HG02870 (cell line): ENCODE measurements at regions not wholly inside any gene's neighbourhood (a gene's known extent, or its start where the extent isn't known, plus 50 kb on each side); places are given as distances from the start of the nearest gene placed in this dataset.

Experiments
- ATAC-seq: cut with Tn5 transposase; IDR thresholded peaks from one replicate; pipeline ENCODE4 v1.9.1; 2021; ENCODE audit warnings: mild to moderate bottlenecking, moderate library complexity; ENCODE audit not compliant: unreplicated experiment

GRCh38 chr5:129322968-129323367 lies 137.1 kb upstream of the ADAMTS19 start:
- ATAC-seq = no peak

- ATAC-seq = no peak
Measured at GRCh38 chr5:129341306-129341705, 118.8 kb upstream of the ADAMTS19 start.

DNA sequence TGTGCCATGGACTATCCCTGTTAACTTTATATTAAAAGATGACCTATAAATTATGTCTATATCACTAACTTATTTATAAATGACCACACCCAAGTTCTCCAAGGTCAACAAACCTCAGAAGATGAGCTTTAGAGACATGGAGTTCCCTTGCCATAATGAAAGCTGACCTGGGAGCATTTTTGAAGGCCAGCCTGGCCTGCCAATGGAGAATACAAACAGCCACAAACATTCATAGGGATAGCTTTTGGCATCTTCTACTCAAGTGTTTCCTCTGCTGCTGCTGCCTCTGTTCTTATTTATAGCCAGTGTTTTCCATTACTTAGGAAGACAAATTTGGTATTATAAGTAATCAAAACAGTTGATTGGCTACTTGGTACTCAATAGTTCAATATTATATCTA lies 117.3 kb upstream of the ADAMTS19 start:
- no peak for ATAC-seq

GRCh38 chr5:129345213-129345924 lies 114.7 kb upstream of the ADAMTS19 start:
- ATAC-seq = no peak

DNA sequence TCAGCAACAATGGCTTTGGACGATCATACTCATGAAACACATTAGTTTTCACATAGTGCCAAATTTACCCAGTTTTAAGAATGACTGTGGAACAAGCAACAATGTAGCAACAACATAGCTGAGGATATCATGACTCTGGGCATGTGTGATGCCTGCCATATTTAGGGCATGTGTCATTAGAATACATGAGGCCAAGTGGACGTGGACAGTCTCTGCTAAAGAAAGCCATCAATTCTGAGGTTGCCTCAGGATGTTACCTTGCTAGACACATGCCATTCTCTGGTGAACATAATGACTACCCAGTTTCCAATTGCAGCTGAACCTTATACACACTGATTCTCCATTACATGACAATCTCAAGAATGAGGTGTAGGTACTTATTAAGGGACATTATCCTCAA lies 103.3 kb upstream of the ADAMTS19 start:
- ATAC-seq = no peak

- ATAC-seq = no peak
Measured at GRCh38 chr5:129358069-129358468, 102.0 kb upstream of the ADAMTS19 start.

- ATAC-seq = no peak
Measured at GRCh38 chr5:129359450-129359849, 100.6 kb upstream of the ADAMTS19 start.

DNA sequence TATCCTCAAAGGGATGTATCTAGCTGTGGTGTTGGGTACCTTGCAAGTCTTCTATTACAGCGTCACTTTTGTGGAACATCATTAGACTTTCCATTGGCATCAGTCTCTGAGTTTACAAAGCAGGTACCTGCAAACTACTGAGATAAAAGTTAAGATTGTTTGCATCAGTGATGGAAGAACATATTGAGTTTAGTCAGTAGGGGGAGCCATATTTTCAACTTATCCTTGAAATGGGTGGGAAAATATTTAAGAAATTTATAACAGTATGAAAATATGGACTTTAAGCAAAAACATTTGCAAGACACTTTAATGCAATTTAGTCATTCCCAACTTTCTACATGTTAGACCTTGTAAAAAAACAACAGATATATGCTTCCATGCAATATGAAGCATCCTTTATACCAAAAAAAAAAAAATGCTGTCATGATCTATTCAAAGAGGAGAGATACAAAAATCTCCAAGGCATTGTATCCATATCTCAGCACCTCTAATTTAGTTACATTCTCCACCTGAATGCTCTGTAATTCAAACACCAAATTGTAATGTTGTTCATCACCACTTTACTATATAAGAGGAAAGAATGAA lies 98.6 kb upstream of the ADAMTS19 start:
- ATAC-seq = no peak

DNA sequence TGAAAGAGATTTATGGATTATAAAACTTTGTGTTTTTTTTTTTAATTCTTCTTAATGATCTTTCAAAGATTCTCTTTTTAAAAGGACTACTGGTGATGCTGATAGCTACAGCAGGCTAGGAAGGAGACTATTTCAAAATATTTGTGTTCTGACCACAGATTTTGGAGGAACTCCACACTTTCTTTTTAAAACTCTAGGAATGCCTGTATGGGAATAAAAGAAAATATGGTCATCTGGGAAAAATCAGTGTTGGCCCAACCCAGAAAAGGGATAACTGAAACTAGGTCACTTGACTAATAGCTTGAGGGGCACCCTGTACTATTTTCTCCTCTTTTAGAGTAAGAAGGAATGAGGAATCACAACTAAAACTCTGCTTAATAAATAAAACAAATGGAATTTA lies 97.6 kb upstream of the ADAMTS19 start:
- no peak for ATAC-seq

GRCh38 chr5:129363991-129364390 lies 96.1 kb upstream of the ADAMTS19 start:
- no peak for ATAC-seq

GRCh38 chr5:129367883-129368282 lies 92.2 kb upstream of the ADAMTS19 start:
- ATAC-seq = no peak

DNA sequence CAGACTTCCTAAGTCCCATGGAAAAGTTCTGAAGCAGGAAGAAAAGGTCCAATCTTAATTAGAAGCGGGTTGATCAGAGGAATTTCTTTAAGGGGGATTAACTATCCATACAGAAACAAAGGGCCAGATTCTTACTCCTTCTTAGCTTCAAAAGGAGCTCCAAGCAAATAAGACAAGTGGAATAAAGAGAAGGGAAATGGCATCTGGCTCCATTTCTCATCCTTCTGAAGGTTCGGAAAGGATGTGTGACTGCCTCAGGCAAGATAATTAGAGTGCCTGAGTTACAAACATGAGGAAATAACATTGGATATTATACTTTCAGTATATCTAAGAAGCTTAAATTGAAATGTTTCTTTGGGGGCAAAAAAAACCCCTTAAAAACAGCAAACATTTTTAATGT lies 88.1 kb upstream of the ADAMTS19 start:
- no peak for ATAC-seq

DNA sequence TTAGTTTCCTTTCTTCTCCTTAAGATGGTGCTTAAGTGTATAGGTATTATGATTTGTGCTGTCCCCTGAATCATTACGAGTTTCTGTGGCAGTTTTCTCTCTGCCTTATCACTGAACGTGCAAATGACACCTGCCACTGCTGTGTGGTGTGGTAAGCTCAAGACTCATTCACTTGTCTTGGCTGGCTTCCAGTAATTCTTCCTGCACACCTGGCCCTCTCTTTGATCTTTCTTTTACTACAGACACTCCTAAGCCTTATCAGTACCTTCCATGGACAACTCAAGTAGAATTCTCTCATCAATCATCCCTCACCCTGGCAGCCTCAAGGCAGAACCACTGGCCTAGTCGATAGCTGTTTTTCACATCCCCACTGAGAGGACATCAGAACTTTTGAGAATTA lies 82.6 kb upstream of the ADAMTS19 start:
- no peak for ATAC-seq

GRCh38 chr5:129378961-129379360 lies 81.1 kb upstream of the ADAMTS19 start:
- no peak for ATAC-seq

GRCh38 chr5:129379406-129379805 lies 80.7 kb upstream of the ADAMTS19 start:
- no peak for ATAC-seq

DNA sequence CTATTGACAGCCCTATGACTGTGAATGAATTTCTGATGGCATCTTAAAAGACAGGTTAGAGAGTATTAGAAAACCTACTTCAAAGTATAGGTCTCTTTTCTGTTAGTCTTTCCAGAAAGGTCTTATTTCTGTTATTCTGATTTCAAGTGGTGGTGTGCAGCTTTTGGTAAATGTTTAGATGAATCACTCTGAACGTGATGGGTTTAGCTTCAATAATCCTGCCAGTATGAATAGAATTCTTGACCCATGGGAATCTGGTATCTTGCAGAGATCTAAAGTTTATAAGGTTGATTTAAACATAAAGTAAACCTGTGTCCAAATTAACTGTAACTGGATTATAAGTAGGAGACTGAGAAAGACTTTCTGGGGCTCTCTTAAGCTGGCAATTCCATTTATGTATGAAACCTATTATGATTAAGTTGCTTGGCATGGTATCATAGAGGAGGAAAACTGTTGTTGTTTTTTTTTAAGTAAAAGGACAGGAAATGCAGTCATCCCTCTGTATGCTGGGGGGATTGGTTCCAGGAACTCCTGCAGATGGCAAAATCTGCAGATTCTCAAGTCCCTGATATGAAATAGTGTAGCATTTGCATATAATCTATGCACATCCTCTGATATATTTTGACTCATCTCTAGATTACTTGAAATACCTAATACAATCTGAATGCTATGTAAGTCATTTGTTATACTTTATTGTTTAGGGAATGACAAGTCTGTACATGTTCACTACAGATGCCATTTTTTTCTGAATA lies 77.0 kb upstream of the ADAMTS19 start:
- no peak for ATAC-seq

DNA sequence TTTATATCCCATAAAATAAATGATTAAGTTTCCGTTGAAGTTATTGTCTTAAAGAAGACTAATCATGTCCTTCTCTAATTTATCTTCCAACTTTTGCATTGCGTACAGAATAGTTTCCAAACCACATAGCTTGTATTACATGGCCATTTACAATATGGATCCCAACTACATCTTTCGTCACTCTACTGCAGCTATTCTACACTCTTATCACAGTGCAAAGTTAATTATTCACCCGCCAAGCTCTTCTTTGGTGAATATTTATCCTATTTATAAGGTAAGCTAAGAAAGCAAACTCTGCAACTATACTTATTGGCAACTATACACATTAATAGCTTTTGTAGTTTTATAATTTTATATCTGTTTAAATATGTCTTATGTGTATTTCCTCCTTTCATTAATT lies 75.9 kb upstream of the ADAMTS19 start:
- ATAC-seq = no peak

- ATAC-seq = no peak
Measured at GRCh38 chr5:129384736-129385135, 75.4 kb upstream of the ADAMTS19 start.

DNA sequence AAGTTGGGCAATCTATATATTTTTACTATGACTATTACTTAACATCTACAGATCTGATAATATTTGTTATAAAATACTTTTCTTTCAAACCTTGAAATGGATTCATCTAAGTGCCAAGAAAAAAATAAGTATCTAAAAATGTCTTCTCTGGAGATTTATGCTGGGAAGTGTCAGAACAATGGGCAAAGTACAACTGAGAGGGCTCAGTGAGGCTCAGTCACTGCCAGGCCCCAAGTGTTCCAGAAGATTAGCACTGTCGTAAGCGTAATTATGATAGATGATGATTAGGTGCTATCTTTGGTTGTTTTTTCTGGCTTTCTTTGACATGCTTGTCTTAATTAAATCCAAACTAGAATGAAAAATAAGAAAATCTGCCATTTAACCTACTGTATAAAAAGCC lies 72.2 kb upstream of the ADAMTS19 start:
- no peak for ATAC-seq

DNA sequence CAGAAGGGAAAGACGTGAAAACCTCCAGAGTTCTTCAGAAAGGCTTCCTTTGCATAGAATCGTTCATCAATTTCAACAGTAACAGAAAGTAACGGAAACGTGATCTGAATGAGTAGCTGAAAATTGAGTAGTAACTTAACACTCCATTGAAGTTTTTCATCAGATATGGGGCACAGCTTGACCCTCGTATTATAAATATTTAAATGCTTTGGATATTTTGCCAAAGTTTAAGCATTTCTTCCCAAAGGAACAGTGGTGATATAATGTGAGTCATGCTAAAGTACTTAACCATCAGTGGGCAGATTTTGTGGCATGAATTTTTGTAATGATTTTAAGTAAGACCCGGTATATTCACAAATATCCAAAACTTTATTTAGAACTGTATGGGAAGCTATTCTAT lies 67.4 kb upstream of the ADAMTS19 start:
- ATAC-seq = no peak

DNA sequence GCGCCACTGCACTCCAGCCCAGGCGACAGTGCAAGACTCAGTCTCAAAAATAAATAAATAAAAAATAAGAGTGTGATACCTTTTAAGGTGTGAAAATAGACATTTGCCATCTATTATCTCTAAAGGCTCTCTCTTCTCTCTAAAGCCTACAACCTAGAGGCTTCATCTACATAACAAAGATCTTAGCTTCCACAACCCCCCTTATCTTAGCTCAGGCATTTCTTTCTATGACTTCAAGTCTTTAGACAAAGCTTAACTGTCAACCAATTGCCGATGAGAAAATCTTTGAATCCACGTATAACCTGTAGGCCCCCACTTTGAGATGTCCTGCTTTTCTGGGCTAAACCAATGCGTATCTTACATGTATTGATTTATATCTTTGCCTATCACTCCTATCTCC lies 64.9 kb upstream of the ADAMTS19 start:
- no peak for ATAC-seq

DNA sequence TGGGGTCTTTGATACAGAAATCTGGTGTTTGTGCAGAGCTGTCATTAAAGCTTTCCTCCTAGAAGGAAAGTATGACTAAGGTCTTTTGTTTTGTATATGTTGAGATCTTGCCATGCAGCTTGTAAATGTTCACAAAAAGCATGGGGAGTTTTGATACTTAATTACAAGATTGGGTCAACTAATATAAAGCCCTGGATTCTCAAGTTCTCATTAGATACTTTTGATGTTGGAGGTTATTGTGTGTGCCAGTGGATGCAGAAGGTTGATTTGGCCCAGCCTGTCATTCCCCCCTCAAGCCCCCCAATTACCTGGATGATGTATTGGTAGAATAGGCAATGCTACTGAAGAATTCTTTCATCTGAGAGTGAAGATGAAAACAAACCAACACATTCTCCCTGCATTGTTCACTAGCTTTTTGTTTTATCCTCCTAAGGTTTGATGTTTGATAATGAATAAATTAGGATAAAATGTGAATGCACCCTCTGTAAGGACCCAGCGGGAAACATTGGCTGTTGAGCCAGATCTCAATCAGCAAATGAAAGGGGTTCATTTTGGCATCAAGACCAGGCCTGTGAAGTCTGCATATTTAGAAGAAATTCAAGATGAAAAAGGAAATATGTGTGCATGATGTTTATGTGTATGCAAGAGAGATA lies 61.9 kb upstream of the ADAMTS19 start:
- ATAC-seq = no peak
